GF-D8 (cell line): ENCODE measurements at regions not wholly inside any gene's neighbourhood (a gene's known extent, or its start where the extent isn't known, plus 50 kb on each side); places are given as distances from the start of the nearest gene placed in this dataset.

Experiments
- DNase-seq: peaks from one replicate; lab custom pipeline; 2025; lab: John Stamatoyannopoulos, UW

DNA sequence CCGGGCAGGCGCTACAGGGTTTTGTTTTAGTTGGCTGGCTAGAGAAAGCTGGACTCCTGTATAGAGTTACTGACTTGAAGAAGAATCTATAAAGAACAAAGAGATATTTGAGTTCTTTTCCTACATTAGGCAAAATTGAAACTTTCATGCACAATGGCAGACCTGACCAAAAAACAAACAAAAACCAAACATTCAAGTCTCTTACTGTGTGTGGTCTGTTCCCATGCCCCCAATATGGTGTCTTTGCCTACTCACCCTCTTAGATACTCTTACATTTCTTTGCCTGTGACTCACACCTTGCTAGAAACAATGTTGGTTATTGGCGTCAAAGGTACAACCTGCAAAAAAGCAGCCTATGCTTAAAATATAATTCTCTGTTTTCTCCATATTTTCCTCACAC lies 109.5 kb upstream of the TMC3 start:
- no peak for DNase-seq

DNA sequence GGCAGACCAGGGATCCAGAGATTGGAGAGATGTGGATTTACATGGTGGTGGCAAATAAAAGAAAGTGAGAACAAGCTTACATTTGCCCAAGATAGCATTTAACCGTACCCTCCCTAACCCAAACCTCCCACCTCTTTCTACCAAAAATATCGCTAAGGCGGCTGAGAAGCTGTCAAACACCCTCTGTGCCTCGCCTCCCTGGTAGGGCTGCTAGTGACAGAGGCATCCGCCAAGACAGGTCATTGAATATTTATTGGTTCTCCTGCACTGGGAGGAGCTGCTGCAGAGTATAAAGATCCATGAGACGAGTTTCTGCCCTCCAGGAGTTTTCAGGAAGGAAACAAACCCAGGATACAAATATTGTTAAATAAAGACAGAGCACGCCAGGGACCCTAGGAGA lies 107.3 kb upstream of the TMC3 start:
- DNase-seq, result no peak

DNA sequence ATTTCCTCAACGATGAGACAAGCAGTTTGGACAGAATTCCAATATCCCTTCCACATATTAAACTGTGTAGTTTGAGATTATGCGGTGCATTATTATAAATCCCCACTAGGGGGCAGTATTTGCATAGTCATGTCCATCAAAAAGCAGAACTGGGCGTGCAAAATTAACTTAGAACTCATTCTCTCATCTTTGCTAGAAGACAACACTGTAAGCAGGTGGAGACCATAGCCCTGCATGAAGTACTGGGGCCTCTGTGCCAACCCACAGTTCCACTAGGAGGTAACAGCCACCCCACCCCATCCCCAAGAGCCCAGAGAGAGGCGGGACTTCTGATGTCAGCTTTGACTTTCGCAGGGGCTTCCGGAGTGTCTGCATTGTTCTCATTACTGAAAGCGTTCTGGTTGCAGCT lies 106.6 kb upstream of the TMC3 start:
- DNase-seq, result no peak

DNA sequence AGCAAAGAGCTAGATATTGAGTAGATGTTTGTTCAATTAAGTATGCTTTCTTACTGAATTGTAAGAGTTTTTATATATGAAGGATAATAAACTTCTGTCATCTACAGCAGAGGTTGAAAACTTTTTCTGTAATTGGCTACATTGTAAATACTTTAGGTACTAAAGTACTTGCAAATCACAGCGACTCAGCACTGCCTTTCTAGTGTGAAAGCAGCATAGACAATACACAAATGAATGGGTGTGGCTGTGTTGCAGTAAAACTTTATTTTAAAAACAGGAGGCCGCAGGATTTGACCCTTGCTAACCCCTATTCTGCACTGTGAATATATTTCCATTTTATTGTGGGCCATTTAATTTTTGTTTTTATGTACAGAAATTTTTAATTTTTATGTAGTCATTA lies 104.3 kb upstream of the TMC3 start:
- DNase-seq, result no peak

DNA sequence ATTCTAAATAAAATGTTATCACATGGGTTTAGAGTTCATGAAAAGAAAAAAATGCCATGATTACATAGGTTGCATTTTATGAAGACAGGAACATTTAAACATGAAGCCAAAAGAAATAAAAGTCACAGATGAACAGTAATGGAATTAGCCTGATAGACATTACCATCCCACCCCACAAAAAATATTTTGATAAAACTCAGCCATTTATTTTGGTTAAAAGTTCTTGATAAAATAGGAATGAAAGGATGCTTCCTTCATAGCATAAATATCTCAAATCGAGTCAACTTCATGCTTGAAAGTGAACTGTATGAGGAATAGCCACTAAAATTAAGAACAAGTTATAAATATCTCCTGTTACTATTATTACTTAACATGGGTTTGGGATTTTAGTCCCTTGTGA lies 101.9 kb upstream of the TMC3 start:
- no peak for DNase-seq

DNA sequence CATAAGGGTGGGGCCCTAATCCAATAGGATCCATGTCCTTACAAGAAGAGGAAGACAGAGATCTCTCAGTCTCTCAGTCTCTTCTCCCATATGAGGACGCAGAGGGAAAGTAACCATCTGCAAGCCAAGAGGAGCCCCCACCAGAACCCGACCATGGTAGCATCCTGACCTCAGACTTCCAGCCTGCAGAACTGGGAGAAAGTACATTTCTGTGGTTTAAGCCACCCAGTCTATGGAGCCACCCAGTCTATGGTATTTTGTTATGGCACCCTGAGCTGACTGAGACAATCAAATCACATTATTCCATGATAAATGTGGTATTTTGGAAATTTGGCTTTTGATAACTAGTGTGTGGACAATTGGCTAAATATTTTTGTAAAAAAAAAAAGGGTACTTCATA lies 101.5 kb upstream of the TMC3 start:
- no peak for DNase-seq

DNA sequence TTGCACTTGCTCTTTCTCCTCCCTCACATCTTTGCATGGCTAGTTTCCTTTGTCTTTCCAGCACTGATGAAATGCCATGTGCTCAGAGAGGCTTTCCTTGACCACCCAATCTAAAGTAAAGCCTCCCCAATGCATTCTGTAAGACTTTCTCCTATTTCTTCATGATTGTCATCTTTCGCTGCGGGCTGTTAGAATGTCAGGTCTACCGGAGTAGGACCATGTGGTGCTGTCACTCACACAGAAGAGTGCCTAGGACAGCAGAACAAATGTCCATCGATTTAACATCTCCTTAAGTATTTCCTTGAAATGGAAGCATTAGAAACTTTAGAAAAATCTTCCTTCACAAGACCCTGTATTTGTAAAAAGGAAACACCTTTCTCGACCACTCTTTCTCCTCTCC lies 99.9 kb upstream of the TMC3 start:
- no peak for DNase-seq

DNA sequence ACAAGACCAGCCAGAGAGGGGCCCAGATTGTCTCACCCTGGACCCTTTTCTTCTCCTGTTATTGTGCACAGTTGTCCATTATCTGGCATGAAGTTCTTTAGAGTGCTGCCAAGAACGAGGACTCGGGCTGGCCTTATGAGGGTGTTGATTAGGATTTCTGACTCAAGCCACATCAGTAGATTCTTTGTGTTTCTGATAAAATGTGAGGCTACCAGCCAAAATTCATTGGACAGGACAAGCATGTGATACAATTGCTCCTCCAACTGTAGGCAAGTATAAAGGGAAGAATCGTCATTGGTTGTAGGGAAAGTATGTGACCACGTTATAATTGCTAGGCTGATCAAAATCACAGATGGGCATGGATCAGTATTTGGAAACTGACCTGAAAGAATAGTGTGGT lies 99.2 kb upstream of the TMC3 start:
- DNase-seq, result no peak

DNA sequence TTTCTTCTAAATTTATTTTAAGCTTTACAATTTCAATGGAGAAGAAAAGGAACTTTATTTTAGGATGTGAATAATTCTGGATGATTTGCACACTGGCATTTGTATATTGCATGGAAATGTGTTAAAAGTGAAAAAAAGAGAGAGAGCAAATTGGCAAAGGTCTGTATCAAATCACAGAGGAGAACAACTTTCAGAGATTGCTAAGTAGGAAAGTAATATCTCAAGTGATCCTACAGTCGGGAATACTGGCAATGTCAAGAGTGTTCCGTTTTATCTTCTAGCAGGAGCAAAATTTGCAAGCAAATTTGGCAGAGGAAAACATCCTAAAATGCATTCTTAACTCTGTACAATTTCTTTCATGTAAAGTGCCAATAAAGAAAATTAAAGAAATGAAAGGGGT lies 97.1 kb upstream of the TMC3 start:
- no peak for DNase-seq

DNA sequence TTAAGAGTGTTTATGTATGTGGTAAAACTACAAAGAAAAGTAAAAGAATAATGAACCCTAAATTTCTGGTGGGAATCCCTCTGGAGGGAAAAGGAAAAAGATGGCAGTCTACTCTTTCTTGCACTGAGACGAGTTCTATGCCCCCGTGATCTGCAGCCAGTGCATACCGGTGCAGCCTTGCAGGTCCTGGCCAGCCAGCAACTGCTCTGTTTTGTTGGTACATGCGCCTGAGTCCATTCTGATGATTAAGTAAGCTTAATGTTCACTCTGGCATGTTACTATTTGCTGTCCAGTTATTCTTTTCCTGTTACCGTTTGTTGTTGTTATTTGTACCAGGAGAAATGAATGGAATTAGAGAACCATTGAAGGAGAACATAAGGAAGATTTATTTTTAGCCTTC lies 95.1 kb upstream of the TMC3 start:
- no peak for DNase-seq

DNA sequence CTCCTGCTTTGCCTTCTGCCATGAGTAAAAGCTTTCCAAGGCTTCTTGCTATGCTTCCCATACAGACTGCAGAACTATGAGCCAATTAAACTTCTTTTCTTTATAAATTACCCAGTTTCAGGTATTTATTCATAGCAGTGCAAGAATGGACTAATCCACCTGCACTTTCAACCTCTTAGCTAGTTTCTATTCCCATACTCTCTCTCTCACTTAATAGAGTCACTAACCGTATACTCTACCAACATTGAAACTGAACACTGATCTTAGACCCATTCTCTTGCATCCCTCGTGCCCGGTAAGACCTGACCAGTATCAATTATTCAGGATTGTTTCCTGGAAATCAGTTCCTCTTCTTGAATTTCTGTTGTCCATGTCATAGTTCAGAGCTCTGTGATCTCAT lies 92.7 kb upstream of the TMC3 start:
- DNase-seq, result no peak

DNA sequence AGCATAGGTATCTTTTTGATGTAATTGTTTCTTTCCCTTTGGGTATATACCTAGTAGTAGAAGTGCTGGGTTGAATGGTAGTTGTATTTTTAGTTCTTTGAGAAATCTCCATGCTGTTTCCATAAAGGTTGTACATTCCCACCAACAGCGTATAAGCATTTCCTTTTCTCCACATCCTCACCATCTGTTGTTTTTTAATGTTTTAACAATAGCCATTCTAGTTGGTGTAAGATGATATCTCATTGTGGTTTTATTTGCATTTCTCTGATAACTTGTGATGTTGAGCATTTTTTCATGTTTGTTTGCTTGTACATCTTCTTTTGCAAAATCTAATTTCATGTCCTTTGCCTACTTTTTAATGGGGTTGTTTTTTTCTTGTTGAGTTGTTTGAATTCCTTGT lies 80.0 kb upstream of the TMC3 start:
- no peak for DNase-seq

DNA sequence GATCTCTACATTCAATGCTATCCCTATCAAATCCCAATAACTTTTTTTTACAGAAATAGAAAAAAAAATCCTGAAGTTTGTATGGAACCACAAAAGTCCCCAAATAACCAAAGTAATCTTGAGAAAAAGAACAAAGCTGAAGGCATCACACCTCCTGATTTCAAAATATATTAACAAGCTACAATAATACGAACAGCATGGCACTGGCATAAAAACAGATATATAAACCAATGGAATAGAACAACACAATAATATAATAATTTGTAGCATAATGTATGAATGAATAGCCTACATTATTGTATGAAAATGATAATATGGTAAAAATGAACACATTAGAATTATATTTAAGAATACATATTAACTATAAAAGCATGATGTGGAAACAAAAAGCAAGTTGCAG lies 76.7 kb upstream of the TMC3 start:
- DNase-seq, result no peak

DNA sequence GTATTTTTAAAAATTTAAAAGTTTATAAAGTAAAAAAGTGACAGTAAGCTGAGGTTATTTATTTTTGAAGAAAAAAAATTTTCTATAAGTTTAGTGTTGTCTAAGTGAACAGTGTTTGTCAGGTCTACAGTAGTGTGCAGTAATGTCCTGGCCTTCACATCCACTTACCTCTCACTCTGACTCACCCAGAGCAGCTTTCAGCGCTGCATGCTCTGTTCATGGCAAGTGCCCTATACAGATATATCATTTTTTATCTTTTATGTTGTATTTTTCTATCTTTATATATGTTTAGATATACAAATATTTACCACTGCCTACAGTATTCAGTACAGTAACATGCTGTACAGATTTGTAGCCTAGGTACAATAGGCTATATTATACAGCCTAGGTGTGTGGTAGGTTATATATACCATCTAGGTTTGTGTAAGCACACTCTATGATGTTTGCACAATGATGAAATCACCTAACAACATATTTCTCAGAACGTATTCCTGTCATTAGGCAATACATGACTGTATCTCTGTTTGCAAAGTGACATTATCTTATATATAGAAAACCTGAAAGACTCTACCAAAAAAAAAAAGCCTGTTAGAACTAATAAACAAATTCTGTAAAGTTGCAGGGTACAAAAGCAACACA lies 75.9 kb upstream of the TMC3 start:
- DNase-seq, result no peak

DNA sequence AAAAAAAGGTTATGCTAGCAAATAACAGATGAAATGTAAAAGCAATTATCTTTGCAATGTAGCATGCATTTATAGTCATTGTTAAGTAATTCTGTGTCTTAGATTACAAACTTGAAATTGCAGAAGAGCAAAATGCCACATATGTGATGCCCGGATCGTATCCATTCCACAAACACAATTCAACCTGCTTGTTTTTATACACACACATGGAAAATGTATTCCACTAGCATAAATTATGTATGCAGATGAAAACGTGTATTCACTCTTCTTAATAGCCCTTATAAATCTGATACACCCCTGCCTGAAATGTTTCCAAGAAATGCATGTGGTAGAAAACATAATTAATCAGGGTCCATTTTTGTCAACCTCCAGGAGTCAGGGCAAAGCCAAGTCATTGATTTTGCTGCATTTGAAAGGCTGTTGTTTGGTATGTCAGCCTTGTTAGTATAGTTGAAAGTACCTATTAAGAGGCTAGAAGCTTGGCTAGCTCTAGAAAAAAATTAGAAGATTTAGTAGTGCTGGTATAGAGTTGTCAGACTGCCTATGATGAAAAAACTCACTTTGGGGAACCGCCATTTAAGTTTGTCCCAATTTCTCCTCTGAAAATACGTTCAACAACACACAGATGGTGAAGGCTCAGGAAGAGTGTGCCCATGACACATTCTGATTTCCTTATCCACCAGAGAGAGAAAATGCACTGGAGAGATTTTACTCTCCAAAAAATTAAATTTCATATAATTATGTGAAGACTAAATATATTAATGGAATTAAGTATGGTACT lies 69.2 kb upstream of the TMC3 start:
- no peak for DNase-seq

DNA sequence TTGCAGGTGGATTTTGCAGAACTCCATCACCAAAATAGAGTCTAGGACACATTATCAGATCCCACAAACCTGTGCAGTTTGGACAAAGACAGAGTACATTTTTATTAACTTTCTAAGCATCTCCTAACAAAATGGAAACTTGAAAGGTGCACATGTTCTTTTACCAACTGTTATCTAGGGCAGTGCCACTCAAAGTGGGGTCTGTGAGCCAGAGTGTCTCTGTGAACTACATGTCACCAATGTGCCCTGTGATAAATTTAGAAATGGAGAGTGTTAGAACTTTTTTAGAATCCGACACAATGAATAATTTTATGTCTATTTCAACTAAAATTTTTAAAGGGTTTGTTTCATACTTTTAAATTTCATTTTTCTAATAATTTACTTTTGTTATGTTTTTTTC lies 68.4 kb upstream of the TMC3 start:
- no peak for DNase-seq

DNA sequence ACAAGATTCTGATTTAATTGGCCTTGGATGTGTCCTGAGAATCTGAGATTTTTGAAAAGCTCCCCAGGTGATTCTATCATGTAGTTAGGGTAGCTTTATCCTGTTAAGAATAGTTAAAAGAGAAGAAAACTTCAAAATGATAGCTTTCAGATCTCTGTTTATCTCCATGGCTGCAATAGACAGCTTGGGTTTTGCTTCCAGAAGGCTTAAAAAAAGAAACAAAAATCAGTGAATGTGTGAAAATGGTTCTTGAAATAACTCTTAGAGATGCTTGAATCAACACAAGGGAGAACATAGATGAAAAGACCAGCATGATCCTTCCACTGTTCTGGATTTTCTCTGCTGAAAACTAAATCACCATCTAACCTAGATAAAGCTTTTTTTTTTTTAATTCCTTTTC lies 60.8 kb upstream of the TMC3 start:
- DNase-seq, result no peak

DNA sequence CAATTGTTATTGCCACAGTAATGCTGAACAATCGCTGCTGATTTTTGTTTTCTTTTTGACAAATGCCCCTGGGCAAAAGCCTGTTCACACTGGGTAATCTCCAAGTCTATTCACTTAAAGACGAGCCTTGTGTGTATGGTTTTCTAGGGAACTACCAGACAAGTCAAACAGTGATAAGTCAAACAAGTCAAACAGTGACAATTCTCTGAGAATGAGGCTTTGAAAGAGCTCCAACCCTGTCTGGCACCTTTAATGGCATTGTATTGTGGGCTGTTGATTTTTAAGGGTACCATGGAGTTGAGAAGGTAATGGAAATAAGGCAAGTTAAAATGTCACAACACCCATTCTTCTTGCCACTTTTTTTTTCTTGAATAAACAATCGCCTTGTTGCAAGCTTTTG lies 59.4 kb upstream of the TMC3 start:
- DNase-seq, result no peak

DNA sequence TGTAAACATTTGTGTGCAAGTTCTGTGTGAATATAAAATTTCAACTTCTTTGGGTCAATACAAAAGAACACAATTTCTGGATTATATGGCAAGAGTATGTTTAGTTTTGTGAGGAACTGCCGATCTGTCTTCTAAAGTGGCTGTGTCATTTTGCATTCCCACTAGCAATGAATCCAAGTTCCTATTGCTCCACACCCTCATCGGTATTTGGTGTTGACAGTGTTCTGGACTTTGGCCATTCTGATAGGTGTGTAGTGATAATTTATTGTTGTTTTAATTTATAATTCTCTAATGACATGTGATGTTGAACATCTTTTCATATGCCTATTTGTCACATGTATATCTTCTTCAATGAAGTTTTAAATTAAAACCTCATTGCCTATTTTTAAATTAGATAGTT lies 58.2 kb upstream of the TMC3 start:
- DNase-seq, result no peak

DNA sequence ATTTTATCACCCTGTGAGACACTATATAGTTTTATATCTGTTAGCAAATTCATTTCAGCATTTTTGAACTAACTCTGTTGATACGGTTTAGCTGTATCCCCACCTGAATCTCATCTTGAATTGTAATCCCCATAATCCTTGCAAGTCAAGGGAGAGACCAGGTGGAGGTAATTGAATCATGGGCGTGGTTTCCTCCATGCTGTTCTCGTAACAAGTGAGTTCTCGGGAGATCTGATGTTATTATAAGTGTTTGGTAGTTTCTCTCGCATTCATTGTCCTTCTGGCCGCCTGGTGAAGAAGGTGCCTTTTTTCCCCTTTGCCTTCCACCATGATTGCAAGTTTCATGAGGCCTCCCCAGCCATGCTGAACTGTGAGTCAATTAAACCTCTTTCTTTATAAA lies 53.2 kb upstream of the TMC3 start:
- DNase-seq, result no peak

DNA sequence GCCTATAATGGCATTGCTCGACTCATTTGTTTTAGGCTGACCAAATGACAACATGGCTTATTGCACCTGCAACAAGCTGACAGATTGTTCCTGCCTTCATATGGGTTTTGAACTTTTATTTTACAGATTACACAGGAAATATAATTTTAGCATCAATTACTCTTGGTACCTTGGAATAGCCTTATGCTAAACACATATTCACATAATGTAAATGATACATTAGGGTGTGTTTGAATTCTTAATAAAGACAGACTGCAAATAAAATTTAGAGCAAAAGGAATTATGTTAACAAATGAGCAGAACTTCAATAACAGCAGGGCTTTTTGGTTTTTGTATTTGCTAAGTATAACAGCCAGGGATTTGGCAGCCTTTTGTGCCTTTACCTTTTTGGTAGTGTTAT lies 51.9 kb upstream of the TMC3 start:
- DNase-seq, result no peak
